Inferior parietal cortex (tissue), 1 donor: ENCODE measurements at regions not wholly inside any gene's neighbourhood (a gene's known extent, or its start where the extent isn't known, plus 50 kb on each side); places are given as distances from the start of the nearest gene placed in this dataset.
"Not testable (repeated sequence)": the region's sequence is repeated elsewhere in the genome, so short reads cannot be mapped to it uniquely, and the experiment has no call there.

Source experiments
- DNase-seq: peaks from one replicate; pipeline ENCODE4 v3.0.0-alpha.2; 2016; ENCODE audit errors: extremely low spot score

DNA sequence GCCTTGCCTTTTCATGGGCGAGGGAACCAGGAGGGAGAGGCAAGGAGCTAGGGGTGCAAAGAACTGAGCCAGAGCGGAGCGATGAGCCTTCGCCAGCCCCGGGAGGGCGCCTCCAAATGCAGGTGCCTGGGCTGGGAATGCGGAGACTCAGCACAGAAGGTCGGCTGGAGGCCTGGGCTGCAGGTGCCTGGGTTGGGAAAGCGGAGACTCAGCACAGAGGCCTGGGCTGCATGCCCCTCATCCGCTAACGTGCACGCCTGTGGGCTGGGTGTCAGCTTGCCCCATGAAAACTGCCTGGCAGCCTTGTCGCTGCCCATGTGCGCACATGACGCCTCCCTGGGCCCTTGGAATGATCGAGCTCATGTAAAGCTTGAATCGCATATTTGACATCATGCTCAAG is 51.8 kb downstream of the POM121L12 start:
- DNase-seq: no peak

DNA sequence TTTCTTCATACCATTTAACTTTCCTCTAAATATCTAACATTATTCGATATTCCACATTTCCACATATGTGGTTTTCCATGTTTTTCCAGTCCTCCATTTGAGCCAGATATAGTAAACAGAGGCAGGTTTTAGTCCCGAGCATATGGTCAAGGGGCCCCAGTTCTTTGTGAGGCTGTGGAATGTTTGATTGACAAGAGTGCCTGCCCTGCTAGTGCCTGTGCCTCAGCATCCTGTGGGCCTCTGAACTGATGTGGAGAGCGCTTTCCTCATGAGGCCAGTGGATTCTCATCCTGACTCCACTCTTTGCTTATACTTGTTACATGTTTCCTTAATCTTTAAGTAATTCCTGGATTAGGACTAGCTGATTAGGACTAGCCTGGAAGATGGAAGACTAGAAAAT is 58.8 kb downstream of the POM121L12 start:
- DNase-seq: no peak

DNA sequence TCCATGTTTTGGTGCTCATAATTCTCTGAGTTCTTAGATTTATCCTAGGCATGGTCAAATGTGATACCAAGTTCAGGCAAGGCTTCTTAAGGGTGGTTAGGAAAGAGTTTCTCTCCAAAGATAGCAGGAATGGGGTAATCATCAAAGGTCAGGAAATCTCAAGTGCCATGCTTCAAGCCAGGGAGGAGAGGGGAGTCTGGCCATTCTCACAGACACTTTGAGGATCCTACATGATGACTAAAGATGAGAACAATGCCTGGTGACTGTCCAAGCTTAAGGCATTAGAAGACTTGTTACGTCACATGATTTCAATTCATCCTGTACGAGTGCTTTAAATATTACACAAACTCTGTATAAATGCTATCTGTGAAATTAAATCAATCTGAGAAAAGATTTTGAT is 59.4 kb downstream of the POM121L12 start:
- no peak for DNase-seq

- DNase-seq: no peak
Measured at GRCh38 chr7:53095731-53096501, 60.5 kb downstream of the POM121L12 start.

DNA sequence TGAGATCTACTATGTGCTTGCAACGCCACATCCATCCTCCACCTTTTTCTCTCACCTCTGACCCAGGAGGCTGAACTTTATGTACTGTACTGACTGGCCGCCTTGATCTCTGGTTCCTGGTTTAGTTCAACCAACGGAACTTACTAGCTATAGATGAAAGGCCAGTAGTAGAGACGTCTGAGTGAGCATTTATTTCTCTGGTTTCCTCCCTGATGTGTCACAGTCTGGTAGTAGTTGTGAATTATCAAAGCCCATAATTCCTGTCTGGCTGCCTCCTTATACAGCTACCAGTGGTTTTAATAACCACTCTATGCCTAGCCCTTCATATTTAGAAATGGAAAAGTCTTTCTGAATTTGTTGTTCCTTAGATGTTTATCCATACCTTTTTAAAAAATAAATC is 64.7 kb downstream of the POM121L12 start:
- no peak for DNase-seq

DNA sequence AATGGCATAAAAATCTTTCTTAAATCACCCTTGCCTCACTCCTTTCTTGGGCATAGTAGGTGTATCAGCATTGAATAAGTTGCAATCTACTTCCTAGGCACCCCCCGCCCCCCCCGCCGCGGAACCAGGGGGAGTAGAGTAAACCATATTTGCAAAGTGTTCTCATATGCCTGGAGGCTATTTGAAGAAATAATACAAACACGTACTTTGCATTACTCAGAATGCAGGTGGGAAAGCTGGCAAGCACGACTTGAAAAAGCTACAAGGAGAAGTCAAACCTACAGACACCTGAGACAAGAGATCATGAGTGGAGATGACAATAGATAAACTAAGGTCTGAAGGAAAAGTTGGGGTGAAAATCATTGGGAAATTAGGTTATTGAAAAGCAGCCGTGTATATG is 65.6 kb downstream of the POM121L12 start:
- no peak for DNase-seq

DNA sequence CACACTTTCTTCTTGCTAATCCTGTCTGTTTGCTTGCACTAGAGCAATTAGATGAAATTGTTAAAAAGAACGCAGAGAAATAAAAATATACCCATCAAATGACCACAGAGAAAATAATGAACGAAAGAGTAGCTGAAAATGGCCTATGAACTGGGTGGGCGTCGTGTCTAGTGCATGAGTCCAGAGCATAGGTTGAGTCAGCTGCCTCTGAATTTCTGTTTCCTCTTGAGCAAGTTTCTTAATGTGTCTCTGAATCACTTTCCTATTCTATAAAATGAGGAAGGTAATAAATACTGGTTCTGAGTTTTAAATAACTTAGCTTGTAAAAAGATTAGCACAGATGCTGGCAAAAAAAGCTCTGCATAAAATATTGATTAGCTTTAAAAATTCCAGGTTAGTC is 75.0 kb downstream of the POM121L12 start:
- no peak for DNase-seq

- DNase-seq: no peak
Measured at GRCh38 chr7:53111031-53111430, 75.6 kb downstream of the POM121L12 start.

- no peak for DNase-seq
Measured at GRCh38 chr7:53113424-53113823, 78.0 kb downstream of the POM121L12 start.

DNA sequence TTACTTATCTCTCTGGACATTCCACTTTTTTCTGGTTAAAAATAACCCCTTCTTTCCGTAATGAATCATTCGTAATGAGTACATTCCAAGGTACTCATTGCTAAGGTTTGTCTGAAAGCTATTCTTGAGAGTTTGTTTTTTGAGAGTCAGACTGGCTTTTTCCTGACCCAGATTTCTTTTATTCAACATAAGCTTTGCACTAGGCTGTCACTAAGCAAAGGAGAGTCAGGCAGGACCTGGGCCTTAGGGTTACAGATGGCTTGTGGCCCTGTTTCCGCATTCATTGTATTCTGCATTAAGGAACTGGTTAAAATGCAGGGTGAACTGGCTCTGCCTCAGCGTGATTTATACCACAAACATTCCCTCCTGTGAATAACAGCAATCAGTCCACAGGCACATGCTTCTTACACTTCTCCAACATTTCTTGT is 84.1 kb downstream of the POM121L12 start:
- no peak for DNase-seq

- no peak for DNase-seq
Measured at GRCh38 chr7:53121374-53121773, 85.9 kb downstream of the POM121L12 start.

DNA sequence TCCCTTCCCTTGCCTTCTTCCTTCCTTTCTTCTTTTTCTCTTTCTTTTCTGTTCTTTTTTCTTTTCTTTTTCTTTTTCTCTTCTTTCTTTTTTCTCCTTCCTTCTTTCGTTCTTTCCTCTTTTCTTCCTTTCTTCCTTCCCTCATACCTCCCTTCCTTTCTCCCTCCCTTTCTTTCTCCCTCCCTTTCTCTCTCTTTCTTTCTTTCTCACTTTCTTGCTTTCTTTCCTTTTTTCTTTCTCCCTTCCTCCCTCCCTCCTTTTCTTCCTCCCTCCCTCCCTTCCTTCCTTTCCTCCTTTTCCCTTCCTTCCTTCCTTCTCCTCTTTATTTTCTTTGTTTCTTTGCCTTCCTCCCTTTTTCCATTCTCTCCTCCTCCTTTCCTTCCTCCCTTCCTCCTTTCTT is 96.3 kb downstream of the POM121L12 start:
- DNase-seq: no peak

- no peak for DNase-seq
Measured at GRCh38 chr7:53151496-53151895, 116.1 kb downstream of the POM121L12 start.

GRCh38 chr7:53187184-53187583 is 151.8 kb downstream of the POM121L12 start:
- not testable (repeated sequence) for DNase-seq

- no peak for DNase-seq
Measured at GRCh38 chr7:53191191-53191695, 155.8 kb downstream of the POM121L12 start.

DNA sequence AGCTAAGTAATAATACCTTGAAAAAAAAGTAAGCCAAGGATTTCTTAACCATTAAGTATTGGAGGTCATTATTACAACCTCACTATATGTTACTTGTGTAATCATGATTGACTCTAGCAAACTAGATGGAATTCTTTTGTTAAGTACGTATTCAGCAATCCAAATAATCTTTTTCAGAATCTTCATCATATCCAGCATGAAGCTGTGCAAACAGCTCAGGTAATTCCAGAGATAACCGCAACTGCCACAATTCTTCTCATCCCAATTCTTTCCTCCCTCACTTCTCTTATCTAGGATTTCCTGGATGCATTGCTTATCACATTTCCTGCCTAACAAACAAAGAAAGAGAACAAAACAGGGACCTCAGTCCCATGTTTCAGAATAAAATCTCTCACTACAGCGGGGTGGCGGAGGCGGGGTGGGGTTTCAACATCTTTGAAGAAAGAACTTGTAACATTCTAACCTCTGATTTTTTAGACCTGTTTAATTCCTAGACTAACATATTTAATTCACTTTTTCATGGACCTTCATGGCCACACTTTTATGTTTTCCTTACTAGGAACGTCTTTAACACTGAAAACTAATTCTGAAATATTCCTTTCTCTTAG is 156.5 kb downstream of the POM121L12 start:
- no peak for DNase-seq

DNA sequence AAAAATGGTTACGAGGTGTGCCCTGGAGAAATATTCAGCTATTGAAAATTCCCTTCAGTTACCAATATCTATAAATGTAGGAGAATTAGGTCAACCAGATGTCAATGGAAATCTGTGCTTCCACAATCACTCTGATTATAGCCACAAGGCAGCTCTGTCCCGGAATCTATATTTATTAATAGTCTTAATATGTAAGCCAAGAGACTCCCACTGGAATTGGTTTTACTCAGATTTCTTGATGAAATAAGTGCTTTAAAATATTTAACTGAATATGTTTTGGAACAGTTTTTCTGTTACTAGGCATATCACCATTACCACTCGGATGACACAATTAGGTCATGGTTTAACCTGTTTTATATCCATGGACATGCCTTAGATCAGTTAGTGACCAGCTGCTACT is 169.6 kb downstream of the POM121L12 start:
- DNase-seq: no peak

DNA sequence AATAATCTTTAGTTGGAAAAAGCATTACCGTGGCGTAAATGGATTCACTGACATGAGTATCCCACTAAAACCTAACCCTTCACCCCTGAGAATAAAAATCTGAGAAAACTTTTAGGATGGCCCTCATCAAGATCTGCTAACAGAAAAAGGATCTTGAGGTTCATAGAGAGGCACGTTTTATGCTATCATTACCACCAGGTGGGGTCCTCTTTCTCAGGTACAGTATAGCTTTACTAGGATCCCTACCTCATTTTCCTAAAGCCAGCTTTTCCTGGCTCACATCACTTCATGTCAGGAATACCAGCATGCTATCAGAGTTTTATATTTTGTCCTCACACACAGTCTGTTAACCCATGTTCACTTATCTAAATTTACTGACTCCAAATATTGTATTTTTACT is 173.7 kb downstream of the POM121L12 start:
- no peak for DNase-seq

DNA sequence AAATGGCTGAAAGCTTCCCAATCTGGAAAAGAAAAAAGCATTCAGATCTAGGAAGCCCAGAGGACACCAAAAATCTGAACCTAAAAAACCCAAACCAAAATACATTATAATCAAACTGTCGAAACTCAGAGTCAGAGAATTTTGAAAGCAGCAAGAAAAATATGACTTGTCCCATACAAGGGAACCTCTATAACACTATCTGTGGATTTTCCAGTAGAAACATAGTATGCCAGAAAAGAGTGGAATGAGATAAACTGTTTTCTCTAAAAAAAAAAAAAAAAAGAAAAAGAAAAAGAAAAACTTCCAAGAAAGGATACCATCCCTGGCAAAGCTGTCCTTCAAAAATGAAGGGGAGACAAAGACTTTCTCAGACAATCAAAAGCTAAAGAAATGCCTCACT is 179.0 kb downstream of the POM121L12 start:
- DNase-seq: no peak

GRCh38 chr7:53218730-53219504 is 183.5 kb downstream of the POM121L12 start:
- no peak for DNase-seq

GRCh38 chr7:53229202-53229601 is 193.8 kb downstream of the POM121L12 start:
- DNase-seq: no peak

DNA sequence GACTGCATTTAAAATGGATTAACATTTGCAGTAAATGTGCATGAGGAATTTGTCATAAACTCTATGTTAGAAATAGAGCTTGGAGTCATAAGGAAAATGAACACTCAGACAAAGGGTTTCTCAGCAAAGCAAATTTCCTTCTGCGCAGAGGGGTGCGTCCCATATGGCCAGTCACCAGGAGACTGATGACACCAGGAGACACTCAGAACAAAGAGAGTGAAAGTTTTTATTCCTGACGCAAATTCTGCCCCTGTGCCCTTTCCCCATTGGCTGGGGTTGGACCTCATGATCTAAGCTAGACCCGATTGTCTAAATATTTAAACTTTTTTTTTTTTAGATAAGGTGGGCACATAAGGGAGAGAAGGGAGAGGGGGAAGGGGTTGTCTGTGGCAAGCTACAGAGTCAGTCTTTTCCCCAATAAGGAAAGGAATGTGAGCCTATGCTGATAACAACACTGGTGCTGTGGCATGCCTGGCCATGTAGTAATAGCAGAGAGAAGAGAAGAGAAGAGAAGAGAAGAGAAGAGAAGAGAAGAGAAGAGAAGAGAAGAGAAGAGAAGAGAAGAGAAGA is 202.0 kb downstream of the POM121L12 start:
- DNase-seq: no peak
